ENCODE measurements at regions not wholly inside any gene's neighbourhood (a gene's known extent, or its start where the extent isn't known, plus 50 kb on each side); places are given as distances from the start of the nearest gene placed in this dataset.
"Not testable (repeated sequence)": the region's sequence is repeated elsewhere in the genome, so short reads cannot be mapped to it uniquely, and the experiment has no call there.

GRCh38 chr4:188287169-188287894, 148.1 kb downstream of the TRIML1 start:
- DNase-seq = no peak

- no peak for DNase-seq
These were observed 150.4 kb downstream of the TRIML1 start for GRCh38 chr4:188289531-188290125.

GRCh38 chr4:188295899-188296298, 156.7 kb downstream of the TRIML1 start:
- DNase-seq = no peak

GRCh38 chr4:188296331-188296730, 157.1 kb downstream of the TRIML1 start:
- DNase-seq = no peak

- DNase-seq = no peak
These were observed 158.6 kb downstream of the TRIML1 start for GRCh38 chr4:188297873-188298272.

GRCh38 chr4:188299161-188299560, 159.9 kb downstream of the TRIML1 start:
- no peak for DNase-seq

GRCh38 chr4:188300385-188300784, 161.1 kb downstream of the TRIML1 start:
- DNase-seq = no peak

GRCh38 chr4:188305690-188306089, 166.4 kb downstream of the TRIML1 start:
- DNase-seq = no peak

GRCh38 chr4:188307591-188307990, 168.3 kb downstream of the TRIML1 start:
- DNase-seq = no peak

- no peak for DNase-seq
These were observed 168.9 kb downstream of the TRIML1 start for GRCh38 chr4:188308142-188308541.

- DNase-seq = no peak
These were observed 177.2 kb downstream of the TRIML1 start for GRCh38 chr4:188316391-188316790.

GRCh38 chr4:188328966-188329365, 189.7 kb downstream of the TRIML1 start:
- DNase-seq = no peak

- DNase-seq = no peak
These were observed 190.3 kb downstream of the TRIML1 start for GRCh38 chr4:188329521-188329920.

- no peak for DNase-seq
These were observed 193.0 kb downstream of the TRIML1 start for GRCh38 chr4:188332265-188332664.

GRCh38 chr4:188336891-188337290, 197.7 kb downstream of the TRIML1 start:
- no peak for DNase-seq

GRCh38 chr4:188341428-188341827, 202.2 kb downstream of the TRIML1 start:
- DNase-seq = no peak

GRCh38 chr4:188346171-188346809, 207.0 kb downstream of the TRIML1 start:
- no peak for DNase-seq

- DNase-seq = no peak
These were observed 208.1 kb downstream of the TRIML1 start for GRCh38 chr4:188347339-188347738.

- DNase-seq = not testable (repeated sequence)
These were observed 210.3 kb downstream of the TRIML1 start for GRCh38 chr4:188349569-188349968.

- no peak for DNase-seq
These were observed 224.0 kb downstream of the TRIML1 start for GRCh38 chr4:188363196-188363595.

GRCh38 chr4:188370777-188371176, 231.5 kb downstream of the TRIML1 start:
- DNase-seq = no peak

GRCh38 chr4:188372058-188372457, 232.8 kb downstream of the TRIML1 start:
- DNase-seq = no peak

GRCh38 chr4:188372829-188373228, 233.6 kb downstream of the TRIML1 start:
- DNase-seq = peak; percentile 12

GRCh38 chr4:188374871-188375270, 235.6 kb downstream of the TRIML1 start:
- DNase-seq = no peak

Measured in GF-D8 (cell line).